ENCODE measurements at regions not wholly inside any gene's neighbourhood (a gene's known extent, or its start where the extent isn't known, plus 50 kb on each side); places are given as distances from the start of the nearest gene placed in this dataset.

DNA sequence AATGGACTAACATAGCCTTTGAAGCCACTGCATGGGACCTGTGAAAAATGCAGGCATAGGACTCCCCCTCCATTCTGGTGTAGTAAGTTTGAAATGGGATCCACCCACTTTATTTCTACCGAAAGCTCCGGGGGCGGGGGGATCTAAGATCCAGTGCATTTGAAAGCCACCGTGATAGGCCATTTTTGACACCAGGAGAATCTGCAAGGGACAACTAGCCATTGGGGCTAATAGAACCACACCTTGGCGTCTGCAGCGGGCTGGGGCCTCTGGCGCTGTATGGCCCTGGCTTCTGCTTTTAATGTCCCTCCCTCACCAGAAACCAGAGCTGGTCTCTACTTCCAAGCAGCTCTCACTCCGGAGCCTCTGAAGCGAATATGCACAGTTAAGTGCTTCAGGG is 60.1 kb upstream of the GPR26 start:
- H3K4me3 ChIP-seq, result no peak overlapping the region
- intact Hi-C loops (cut with DNase I), result no loop called here
- DNase-seq, result no peak
- H3K4me1 ChIP-seq, result no peaks in the 10 kb centered on the region
- no peaks in the 10 kb centered on the region for H3K36me3 ChIP-seq
- TF ChIP-seq EP300 (IDR thresholded peaks at IDR 0.05) (no peak), POLR2AphosphoS5 (IDR thresholded peaks at IDR 0.05) (no peak), POLR2A (IDR thresholded peaks at IDR 0.05) (no peak)
- TF ChIP-seq, protein P1, sequence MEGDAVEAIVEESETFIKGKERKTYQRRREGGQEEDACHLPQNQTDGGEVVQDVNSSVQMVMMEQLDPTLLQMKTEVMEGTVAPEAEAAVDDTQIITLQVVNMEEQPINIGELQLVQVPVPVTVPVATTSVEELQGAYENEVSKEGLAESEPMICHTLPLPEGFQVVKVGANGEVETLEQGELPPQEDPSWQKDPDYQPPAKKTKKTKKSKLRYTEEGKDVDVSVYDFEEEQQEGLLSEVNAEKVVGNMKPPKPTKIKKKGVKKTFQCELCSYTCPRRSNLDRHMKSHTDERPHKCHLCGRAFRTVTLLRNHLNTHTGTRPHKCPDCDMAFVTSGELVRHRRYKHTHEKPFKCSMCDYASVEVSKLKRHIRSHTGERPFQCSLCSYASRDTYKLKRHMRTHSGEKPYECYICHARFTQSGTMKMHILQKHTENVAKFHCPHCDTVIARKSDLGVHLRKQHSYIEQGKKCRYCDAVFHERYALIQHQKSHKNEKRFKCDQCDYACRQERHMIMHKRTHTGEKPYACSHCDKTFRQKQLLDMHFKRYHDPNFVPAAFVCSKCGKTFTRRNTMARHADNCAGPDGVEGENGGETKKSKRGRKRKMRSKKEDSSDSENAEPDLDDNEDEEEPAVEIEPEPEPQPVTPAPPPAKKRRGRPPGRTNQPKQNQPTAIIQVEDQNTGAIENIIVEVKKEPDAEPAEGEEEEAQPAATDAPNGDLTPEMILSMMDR (IDR thresholded peaks at IDR 0.05), result no peak
- no peaks in the 10 kb centered on the region for H3K9me3 ChIP-seq
- WGBS, 2 donors, result 81 to 85% methylated on average over 9 of the region's 9 CpGs
- H3K27me3 ChIP-seq, result no peaks in the 10 kb centered on the region
- no peak overlapping the region for H3K27ac ChIP-seq

DNA sequence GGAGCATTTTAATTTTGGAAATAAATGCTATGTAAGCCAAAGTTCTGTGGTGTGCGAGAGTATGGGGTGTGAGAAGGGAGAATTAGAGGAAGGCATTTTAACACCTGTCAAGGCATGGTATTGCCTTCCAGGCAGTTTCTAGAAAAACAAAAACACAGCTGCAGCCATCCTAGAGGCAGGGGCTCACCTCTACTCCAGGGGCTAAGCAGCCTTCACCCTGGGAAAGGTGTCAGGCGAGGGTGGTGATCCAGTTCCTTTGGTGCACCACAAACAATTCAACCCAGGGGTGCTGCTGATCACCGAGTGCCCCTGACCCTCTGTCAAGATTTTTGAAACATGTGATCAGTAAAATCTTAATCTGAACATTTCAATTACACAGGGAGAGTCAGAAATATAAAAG is 59.2 kb upstream of the GPR26 start:
- no peak for DNase-seq
- whole genome bisulfite sequencing, 2 donors, result 48 to 79% methylated on average over 3 of the region's 3 CpGs
- Histone ChIP-seq H3K27me3 (no peaks in the 10 kb centered on the region), H3K27ac (no peak overlapping the region), H3K9me3 (no peaks in the 10 kb centered on the region), H3K4me3 (no peak overlapping the region), H3K4me1 (no peaks in the 10 kb centered on the region), H3K36me3 (no peaks in the 10 kb centered on the region)
- intact Hi-C loops (cut with DNase I), result no loop called here
- TF ChIP-seq POLR2AphosphoS5 (IDR thresholded peaks at IDR 0.05) (no peak), POLR2A (IDR thresholded peaks at IDR 0.05) (no peak), EP300 (IDR thresholded peaks at IDR 0.05) (no peak)
- TF ChIP-seq, protein P1 (IDR thresholded peaks at IDR 0.05), result no peak

DNA sequence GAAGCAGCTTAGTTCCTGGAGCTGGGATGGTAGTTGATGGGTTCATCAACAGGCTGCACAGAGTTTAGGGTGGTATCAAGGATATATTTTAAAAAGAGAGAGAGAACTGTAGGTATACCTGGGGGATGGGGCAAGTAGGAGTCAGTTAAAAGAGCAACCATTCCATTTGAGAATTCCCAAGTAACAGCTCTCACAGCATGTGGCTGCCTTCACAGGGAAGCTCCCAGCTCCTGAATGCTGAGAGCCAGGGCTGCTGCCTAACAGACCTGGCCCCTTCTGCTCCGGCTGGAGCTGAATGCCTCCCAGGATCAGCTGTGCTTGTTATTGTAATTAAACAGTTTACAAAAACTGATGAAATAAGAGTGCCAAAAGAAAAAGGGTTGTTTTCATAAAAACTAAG is 58.8 kb upstream of the GPR26 start:
- no peak for DNase-seq
- Histone ChIP-seq H3K4me3 (no peak overlapping the region), H3K4me1 (no peaks in the 10 kb centered on the region), H3K27ac (no peak overlapping the region), H3K9me3 (no peaks in the 10 kb centered on the region), H3K36me3 (no peaks in the 10 kb centered on the region), H3K27me3 (no peaks in the 10 kb centered on the region)
- 27 to 67% methylated on average over 1 of the region's 1 CpG for WGBS, 2 donors
- intact Hi-C loops (cut with DNase I), result no loop called here
- TF ChIP-seq POLR2A (IDR thresholded peaks at IDR 0.05) (no peak), POLR2AphosphoS5 (IDR thresholded peaks at IDR 0.05) (no peak)

DNA sequence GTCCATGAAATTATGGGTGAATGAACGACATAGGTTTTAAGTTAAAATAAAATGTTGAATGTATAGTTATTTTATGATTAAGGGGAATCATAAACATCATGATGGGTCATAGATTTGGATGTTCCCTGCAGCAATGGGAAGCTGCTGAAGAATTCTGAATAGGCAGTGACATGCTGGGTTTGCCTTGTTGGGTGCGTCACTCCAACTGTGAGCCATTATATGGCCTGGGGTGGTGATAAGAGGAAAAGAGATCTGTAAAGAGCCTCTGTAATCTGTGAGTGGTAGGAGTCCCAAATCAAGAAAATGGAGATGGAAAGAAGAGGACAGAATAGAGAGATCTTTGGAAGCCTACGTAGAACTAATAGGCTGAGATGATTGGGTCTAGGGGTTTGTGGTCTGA is 58.1 kb upstream of the GPR26 start:
- Histone ChIP-seq H3K4me1 (no peaks in the 10 kb centered on the region), H3K27me3 (no peaks in the 10 kb centered on the region), H3K27ac (no peak overlapping the region), H3K9me3 (no peaks in the 10 kb centered on the region), H3K4me3 (no peak overlapping the region), H3K36me3 (no peaks in the 10 kb centered on the region)
- DNase-seq, result no peak
- WGBS, 2 donors, result 45 to 47% methylated on average over 3 of the region's 3 CpGs
- TF ChIP-seq EP300 (IDR thresholded peaks at IDR 0.05), result no peak
- TF ChIP-seq POLR2A (IDR thresholded peaks at IDR 0.05), result no peak
- intact Hi-C loops (cut with DNase I), result no loop called here

DNA sequence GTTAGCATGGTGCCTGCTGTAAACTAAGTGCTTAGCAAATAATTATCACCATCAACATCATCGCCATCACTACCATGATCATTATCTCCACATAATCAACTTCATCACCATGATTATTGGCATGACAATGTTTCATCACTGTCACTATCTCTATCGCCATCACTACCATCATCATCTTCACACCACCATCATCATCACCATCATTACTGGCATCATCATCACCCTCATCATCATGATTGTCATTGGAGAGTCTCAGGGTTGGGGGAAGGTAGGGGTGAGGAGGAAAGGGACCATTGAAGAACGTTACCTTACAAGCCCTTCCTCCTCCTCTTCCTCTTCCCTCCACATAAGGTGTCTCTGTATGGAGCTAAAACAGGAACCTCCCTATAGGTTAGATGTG is 54.9 kb upstream of the GPR26 start:
- Histone ChIP-seq H3K9me3 (no peaks in the 10 kb centered on the region), H3K27ac (no peak overlapping the region), H3K4me3 (no peak overlapping the region), H3K4me1 (no peaks in the 10 kb centered on the region), H3K36me3 (no peaks in the 10 kb centered on the region), H3K27me3 (no peaks in the 10 kb centered on the region)
- TF ChIP-seq POLR2A (IDR thresholded peaks at IDR 0.05), result no peak
- no peak for TF ChIP-seq EP300 (IDR thresholded peaks at IDR 0.05)
- TF ChIP-seq, protein P1 (IDR thresholded peaks at IDR 0.05), result no peak
- TF ChIP-seq POLR2AphosphoS5 (IDR thresholded peaks at IDR 0.05), result no peak
- DNase-seq, result no peak
- intact Hi-C loops (cut with DNase I), result no loop called here
- WGBS, 2 donors, result 74 to 77% methylated on average over 3 of the region's 3 CpGs

DNA sequence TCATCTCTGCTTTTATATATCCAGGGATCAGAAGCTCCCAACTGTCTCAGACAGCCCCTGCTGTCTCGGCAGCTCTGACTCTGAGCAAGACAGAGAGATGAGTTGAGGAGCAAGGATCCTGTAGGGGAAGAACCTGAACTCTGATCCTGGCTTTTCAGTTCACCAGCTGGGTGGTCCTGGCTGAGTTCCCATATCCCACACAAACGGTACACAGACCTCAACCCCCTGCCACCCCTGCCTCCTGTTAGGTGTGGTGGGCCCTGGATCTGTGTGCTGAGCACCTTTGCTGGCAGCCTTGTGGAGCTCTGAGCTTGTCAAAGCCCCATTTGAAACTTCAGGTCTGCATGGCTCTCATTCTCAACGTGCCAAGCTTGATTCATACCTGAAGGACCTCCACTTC is 54.3 kb upstream of the GPR26 start:
- H3K27me3 ChIP-seq, result no peaks in the 10 kb centered on the region
- H3K4me3 ChIP-seq, result no peak overlapping the region
- no peak for DNase-seq
- no peaks in the 10 kb centered on the region for H3K9me3 ChIP-seq
- WGBS, 2 donors, result 68 to 70% methylated on average over 3 of the region's 3 CpGs
- no peaks in the 10 kb centered on the region for H3K36me3 ChIP-seq
- TF ChIP-seq POLR2A (IDR thresholded peaks at IDR 0.05) (no peak), EP300 (IDR thresholded peaks at IDR 0.05) (no peak)
- TF ChIP-seq, protein P1 (IDR thresholded peaks at IDR 0.05), result no peak
- intact Hi-C loops (cut with DNase I), result no loop called here
- no peak overlapping the region for H3K27ac ChIP-seq
- no peaks in the 10 kb centered on the region for H3K4me1 ChIP-seq

Measured in sigmoid colon (tissue), 6 donors.